GM21515 (cell line): ENCODE measurements at regions not wholly inside any gene's neighbourhood (a gene's known extent, or its start where the extent isn't known, plus 50 kb on each side); places are given as distances from the start of the nearest gene placed in this dataset.

Source experiments
- ATAC-seq: cut with Tn5 transposase; IDR thresholded peaks from one replicate; pipeline ENCODE4 v1.9.1; 2021; ENCODE audit not compliant: unreplicated experiment

GRCh38 chr22:49139492-49140151 is 688.1 kb downstream of the BRD1 start:
- ATAC-seq = no peak

GRCh38 chr22:49138250-49138790 is 689.4 kb downstream of the BRD1 start:
- no peak for ATAC-seq

- no peak for ATAC-seq
Measured at GRCh38 chr22:49137206-49137840, 690.4 kb downstream of the BRD1 start.

GRCh38 chr22:49136816-49137180 is 690.9 kb downstream of the BRD1 start:
- no peak for ATAC-seq

- no peak for ATAC-seq
Measured at GRCh38 chr22:49136041-49136815, 691.4 kb downstream of the BRD1 start.

- ATAC-seq = no peak
Measured at GRCh38 chr22:49134076-49134475, 693.6 kb downstream of the BRD1 start.

- no peak for ATAC-seq
Measured at GRCh38 chr22:49133541-49133940, 694.1 kb downstream of the BRD1 start.

- no peak for ATAC-seq
Measured at GRCh38 chr22:49132009-49132408, 695.7 kb downstream of the BRD1 start.

- ATAC-seq = no peak
Measured at GRCh38 chr22:49129736-49130135, 697.9 kb downstream of the BRD1 start.

- no peak for ATAC-seq
Measured at GRCh38 chr22:49128874-49129273, 698.8 kb downstream of the BRD1 start.

- no peak for ATAC-seq
Measured at GRCh38 chr22:49124608-49125007, 703.1 kb downstream of the BRD1 start.

GRCh38 chr22:49123621-49124192 is 704.0 kb downstream of the BRD1 start:
- ATAC-seq = no peak

- no peak for ATAC-seq
Measured at GRCh38 chr22:49119551-49119952, 708.1 kb downstream of the BRD1 start.

- ATAC-seq = no peak
Measured at GRCh38 chr22:49118065-49118464, 709.6 kb downstream of the BRD1 start.

GRCh38 chr22:49117486-49117885 is 710.2 kb downstream of the BRD1 start:
- no peak for ATAC-seq

- ATAC-seq = no peak
Measured at GRCh38 chr22:49116486-49117120, 711.1 kb downstream of the BRD1 start.

- no peak for ATAC-seq
Measured at GRCh38 chr22:49116021-49116420, 711.7 kb downstream of the BRD1 start.

GRCh38 chr22:49115197-49115596 is 712.5 kb downstream of the BRD1 start:
- ATAC-seq = no peak

GRCh38 chr22:49113758-49114157 is 713.9 kb downstream of the BRD1 start:
- no peak for ATAC-seq

- no peak for ATAC-seq
Measured at GRCh38 chr22:49112661-49113626, 714.7 kb downstream of the BRD1 start.
